BJ (cell line): ENCODE measurements at regions not wholly inside any gene's neighbourhood (a gene's known extent, or its start where the extent isn't known, plus 50 kb on each side); places are given as distances from the start of the nearest gene placed in this dataset.

ENCODE experiments used
- CTCF ChIA-PET: fragments of 350-600 bp; formaldehyde crosslinking; extraction: SDS; loops from one replicate; lab custom pipeline; 2021; ENCODE audit warnings: antibody characterized with exemption, inconsistent platforms; lab: Yijun Ruan, JAX
- POLR2A ChIA-PET: fragments of 300-600 bp; sonication (Branson Sonifier 250); formaldehyde crosslinking; extraction: SDS; loops from one replicate; lab custom pipeline; 2021; ENCODE audit warnings: antibody characterized with exemption; lab: Charles Lee
- DNase-seq: peaks from one replicate; pipeline ENCODE4 v3.0.0-alpha.2; 2011; ENCODE audit warnings: low read depth
- H3K27me3 ChIP-seq: 2 replicates; pipeline ENCODE4 v1.6.0; 2011; ENCODE audit warnings: low read length; ENCODE audit not compliant: control insufficient read depth, insufficient read depth
- H3K36me3 ChIP-seq: 2 replicates; pipeline ENCODE4 v1.5.1; 2011; ENCODE audit warnings: low read length; ENCODE audit not compliant: control insufficient read depth, insufficient read depth
- H3K4me3 ChIP-seq: 2 replicates; pipeline ENCODE4 v1.5.1; 2011; ENCODE audit warnings: low read depth, mild to moderate bottlenecking, control low read depth, low read length
- TF ChIP-seq, protein P1 (sequence below): IDR thresholded peaks from 2 replicates; pipeline ENCODE4 v1.5.1; 2011; ENCODE audit warnings: low read depth, mild to moderate bottlenecking, control low read depth, inconsistent platforms, low read length, moderate library complexity; ENCODE audit not compliant: insufficient read depth

DNA sequence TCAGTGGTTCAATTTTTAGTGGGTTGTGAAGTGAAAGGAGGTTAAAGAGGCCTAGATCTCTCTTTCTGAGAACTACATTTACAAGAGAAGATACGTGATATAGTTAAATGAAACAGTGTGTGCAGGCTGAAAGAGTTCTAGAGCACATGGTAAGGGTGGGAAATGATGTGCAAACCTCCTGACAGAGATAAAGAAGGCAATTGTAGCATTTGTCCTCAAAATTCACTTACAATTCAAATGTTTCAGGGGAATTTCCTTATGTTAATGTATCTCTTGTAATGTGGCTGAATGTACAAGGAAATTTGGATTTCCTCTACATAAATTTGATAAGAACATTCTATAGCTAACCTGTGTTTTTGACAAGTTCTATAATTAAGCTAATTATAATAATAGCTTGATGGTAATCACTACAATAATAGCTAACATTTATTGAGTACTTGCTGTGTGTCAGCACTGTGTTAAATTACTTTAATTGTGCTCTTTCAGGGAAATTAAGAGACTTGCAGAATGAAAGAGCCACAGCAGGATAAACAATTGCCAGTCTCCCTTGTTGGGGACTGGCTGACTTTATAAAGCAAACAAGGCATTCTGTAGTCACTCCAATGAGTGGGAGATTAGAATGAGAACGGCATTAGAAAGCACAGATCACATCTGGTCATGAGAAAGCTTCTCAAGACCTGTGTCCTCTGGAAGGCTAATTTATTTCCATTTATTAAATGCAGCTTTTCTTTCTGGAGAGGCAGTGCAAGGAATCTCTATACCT is 139.7 kb upstream of the TMEM72 start:
- H3K4me3 ChIP-seq, result no peak overlapping the region
- H3K27me3 ChIP-seq, result no peaks in the 10 kb centered on the region
- ChIA-PET CTCF (interaction anchor here (0.9 kb wide), 1 partner anchor 12 kb away, joined by 3 read pairs; no protein-coding TSS in a partner anchor), POLR2A (no interaction called here)
- no peaks in the 10 kb centered on the region for H3K36me3 ChIP-seq
- no peak for DNase-seq
- TF ChIP-seq, protein P1, sequence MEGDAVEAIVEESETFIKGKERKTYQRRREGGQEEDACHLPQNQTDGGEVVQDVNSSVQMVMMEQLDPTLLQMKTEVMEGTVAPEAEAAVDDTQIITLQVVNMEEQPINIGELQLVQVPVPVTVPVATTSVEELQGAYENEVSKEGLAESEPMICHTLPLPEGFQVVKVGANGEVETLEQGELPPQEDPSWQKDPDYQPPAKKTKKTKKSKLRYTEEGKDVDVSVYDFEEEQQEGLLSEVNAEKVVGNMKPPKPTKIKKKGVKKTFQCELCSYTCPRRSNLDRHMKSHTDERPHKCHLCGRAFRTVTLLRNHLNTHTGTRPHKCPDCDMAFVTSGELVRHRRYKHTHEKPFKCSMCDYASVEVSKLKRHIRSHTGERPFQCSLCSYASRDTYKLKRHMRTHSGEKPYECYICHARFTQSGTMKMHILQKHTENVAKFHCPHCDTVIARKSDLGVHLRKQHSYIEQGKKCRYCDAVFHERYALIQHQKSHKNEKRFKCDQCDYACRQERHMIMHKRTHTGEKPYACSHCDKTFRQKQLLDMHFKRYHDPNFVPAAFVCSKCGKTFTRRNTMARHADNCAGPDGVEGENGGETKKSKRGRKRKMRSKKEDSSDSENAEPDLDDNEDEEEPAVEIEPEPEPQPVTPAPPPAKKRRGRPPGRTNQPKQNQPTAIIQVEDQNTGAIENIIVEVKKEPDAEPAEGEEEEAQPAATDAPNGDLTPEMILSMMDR, result no peak

DNA sequence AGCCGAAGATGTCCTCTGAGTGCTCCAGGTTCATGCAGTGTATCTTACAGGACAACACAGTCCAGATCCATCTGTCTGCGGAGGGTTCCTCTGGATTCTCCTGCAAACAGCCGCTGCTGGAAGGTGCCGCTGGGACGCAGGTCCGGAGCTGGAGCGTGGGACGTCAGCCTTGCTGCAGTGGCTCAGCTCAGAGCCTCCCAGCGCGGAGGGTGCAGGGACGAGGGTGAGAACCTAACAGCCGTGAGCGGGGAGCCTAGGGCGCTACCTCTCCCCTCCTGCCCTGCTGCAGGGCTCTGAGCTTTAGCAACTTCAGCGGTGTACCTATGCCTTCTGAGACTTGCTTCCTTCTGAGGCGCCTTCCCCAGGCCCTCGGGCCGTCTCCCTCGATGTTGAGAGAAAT is 137.6 kb upstream of the TMEM72 start:
- no peak overlapping the region for H3K4me3 ChIP-seq
- H3K36me3 ChIP-seq, result no peaks in the 10 kb centered on the region
- DNase-seq, result no peak
- TF ChIP-seq, protein P1, result no peak
- POLR2A ChIA-PET, result no interaction called here
- no peaks in the 10 kb centered on the region for H3K27me3 ChIP-seq
- CTCF ChIA-PET, result no interaction called here

DNA sequence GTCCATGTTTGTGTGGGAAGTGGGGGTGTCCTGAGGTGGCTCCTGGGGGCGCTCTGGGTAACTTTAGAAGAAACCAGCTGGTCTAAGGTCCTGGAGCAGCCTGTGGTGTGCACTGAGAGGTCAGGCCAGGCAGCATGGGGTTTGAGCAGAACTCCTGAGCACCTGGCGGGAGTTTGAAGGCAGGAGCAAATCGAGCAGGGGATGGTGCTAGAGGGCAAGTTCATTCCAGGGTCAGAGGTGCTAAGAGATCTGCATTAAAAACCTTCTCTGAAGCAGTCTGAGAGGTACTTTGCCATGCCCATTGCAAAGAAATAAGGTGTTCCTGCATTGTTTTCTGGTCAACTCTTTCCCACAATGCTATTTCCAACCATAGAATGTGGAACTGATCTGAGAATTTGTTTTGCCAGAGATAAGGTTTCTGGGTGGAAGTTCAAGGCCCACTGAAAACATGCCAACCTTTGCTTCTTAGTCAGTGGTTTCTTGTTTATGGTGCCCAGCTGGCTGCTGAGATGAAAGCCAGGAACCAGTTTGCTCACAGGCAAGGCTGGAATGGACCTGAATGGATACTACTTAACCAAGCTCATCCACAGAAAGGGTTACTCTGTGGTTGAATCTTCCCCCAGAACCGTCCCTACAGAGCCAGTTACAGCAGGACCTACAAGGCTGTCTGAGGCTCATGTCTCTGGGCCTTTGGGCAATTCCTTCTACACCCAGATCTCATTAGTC is 136.3 kb upstream of the TMEM72 start:
- ChIA-PET POLR2A (no interaction called here), CTCF (interaction anchor here (0.9 kb wide), 1 partner anchor 64 kb away, joined by 3 read pairs; no protein-coding TSS in a partner anchor)
- no peak for DNase-seq
- Histone ChIP-seq H3K27me3 (no peaks in the 10 kb centered on the region), H3K36me3 (no peaks in the 10 kb centered on the region), H3K4me3 (no peak overlapping the region)
- TF ChIP-seq, protein P1, result no peak

DNA sequence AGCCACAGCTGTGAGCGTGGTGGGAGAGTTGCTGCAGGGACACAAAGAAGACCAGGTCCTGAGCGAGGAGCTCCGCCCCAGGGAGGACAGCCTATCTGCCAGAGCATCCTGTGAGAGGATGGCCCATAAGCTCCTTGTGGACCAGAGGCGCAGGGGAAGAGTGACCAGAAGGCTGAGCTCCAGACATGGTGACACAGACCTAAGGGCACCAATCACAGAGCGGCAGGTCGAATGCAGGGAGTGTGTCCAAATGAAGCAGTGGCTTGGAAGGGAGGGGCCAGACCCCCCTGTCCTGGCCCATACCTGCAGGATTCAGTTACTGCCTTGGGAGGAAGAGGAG is 135.8 kb upstream of the TMEM72 start:
- Histone ChIP-seq H3K27me3 (no peaks in the 10 kb centered on the region), H3K36me3 (no peaks in the 10 kb centered on the region), H3K4me3 (no peak overlapping the region)
- TF ChIP-seq, protein P1, result no peak
- DNase-seq, result no peak
- ChIA-PET POLR2A (no interaction called here), CTCF (interaction anchor here (0.9 kb wide), 1 partner anchor 64 kb away, joined by 3 read pairs; no protein-coding TSS in a partner anchor)

DNA sequence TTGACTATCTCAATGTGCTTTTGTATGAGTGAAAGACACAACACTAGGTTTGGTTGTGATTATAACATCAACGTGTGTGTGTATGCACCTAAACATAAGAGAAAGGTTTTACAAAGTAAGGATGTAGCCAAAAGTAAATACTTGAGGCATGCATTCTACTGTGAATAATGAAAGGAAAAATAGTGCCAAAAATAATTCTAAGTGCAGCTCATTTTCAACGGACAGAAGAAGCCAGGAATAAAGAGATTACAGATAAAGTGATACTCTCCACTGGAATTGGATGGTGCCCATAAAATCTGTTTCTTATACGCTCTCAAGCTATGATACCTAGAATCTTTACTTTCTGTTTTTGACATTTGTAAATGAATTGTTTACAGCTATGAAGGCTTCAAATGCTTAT is 135.0 kb upstream of the TMEM72 start:
- CTCF ChIA-PET, result no interaction called here
- Histone ChIP-seq H3K36me3 (no peaks in the 10 kb centered on the region), H3K27me3 (no peaks in the 10 kb centered on the region), H3K4me3 (no peak overlapping the region)
- POLR2A ChIA-PET, result no interaction called here
- DNase-seq, result no peak
- TF ChIP-seq, protein P1, result no peak
